CD8-positive, alpha-beta memory T cell (primary cell): ENCODE measurements at regions not wholly inside any gene's neighbourhood (a gene's known extent, or its start where the extent isn't known, plus 50 kb on each side); places are given as distances from the start of the nearest gene placed in this dataset.
"Not testable (repeated sequence)": the region's sequence is repeated elsewhere in the genome, so short reads cannot be mapped to it uniquely, and the experiment has no call there.

Source experiments
- CTCF ChIA-PET: fragments of 350-600 bp; sonication (Branson Sonifier 250); formaldehyde crosslinking; loops from one replicate; lab custom pipeline; 2021; ENCODE audit warnings: antibody characterized with exemption; lab: Charles Lee
- POLR2A ChIA-PET: fragments of 350-600 bp; sonication (Branson Sonifier 250); formaldehyde crosslinking; loops from one replicate; lab custom pipeline; 2021; ENCODE audit warnings: antibody characterized with exemption; lab: Charles Lee
- DNase-seq, 5 donors: peaks; one replicate each; pipeline versions ENCODE4 v3.0.0 to v3.0.0-alpha.2; 2020 to 2022; ENCODE audit warnings: mixed read lengths in 1 of 5
- H3K27ac ChIP-seq: one replicate; pipeline ENCODE4 v1.7.0; 2013; ENCODE audit warnings: low read depth, mild to moderate bottlenecking, low read length, moderate library complexity
- H3K27me3 ChIP-seq: 2 replicates; pipeline ENCODE4 v1.7.0; 2013; ENCODE audit warnings: low read length, mild to moderate bottlenecking; ENCODE audit not compliant: insufficient read depth, poor library complexity, severe bottlenecking
- H3K36me3 ChIP-seq: 2 replicates; pipeline ENCODE4 v1.7.0; 2013; ENCODE audit warnings: mild to moderate bottlenecking, low read length, moderate library complexity; ENCODE audit not compliant: insufficient read depth
- H3K4me1 ChIP-seq: 2 replicates; pipeline ENCODE4 v1.7.0; 2013; ENCODE audit warnings: mild to moderate bottlenecking, low read length, moderate library complexity; ENCODE audit not compliant: insufficient read depth
- H3K4me3 ChIP-seq: 2 replicates; pipeline ENCODE4 v1.7.0; 2013; ENCODE audit warnings: mild to moderate bottlenecking, low read length
- H3K9me3 ChIP-seq: 2 replicates; pipeline ENCODE4 v1.7.0; 2013; ENCODE audit warnings: mild to moderate bottlenecking, low read length
- H3K27ac Mint-ChIP-seq, 8 donors: one replicate each; pipeline ENCODE4 v1.8.0; 2020 to 2021; ENCODE audit warnings: mixed read lengths in 8 of 8, mild to moderate bottlenecking in 6 of 8, inconsistent platforms in 3 of 8, moderate library complexity in 3 of 8
- H3K27me3 Mint-ChIP-seq, 2 donors: one replicate each; pipeline ENCODE4 v1.8.0; 2020 to 2021; ENCODE audit warnings: mixed read lengths in 2 of 2, mild to moderate bottlenecking in 1 of 2, moderate library complexity in 1 of 2
- H3K36me3 Mint-ChIP-seq, 3 donors: one replicate each; pipeline ENCODE4 v1.8.0; 2020 to 2021; ENCODE audit warnings: mixed read lengths in 3 of 3, inconsistent platforms in 1 of 3, mild to moderate bottlenecking in 1 of 3
- H3K4me1 Mint-ChIP-seq, 3 donors: one replicate each; pipeline ENCODE4 v1.8.0; 2020 to 2021; ENCODE audit warnings: mixed read lengths in 3 of 3, inconsistent platforms in 1 of 3, mild to moderate bottlenecking in 1 of 3
- H3K4me3 Mint-ChIP-seq, 7 donors: one replicate each; pipeline ENCODE4 v1.8.0; 2020 to 2021; ENCODE audit warnings: mixed read lengths in 7 of 7, mild to moderate bottlenecking in 6 of 7, moderate library complexity in 4 of 7, inconsistent platforms in 2 of 7
- H3K9me3 Mint-ChIP-seq, 5 donors: one replicate each; pipeline ENCODE4 v1.8.0; 2020 to 2022; ENCODE audit warnings: mixed read lengths in 5 of 5, mild to moderate bottlenecking in 3 of 5, moderate library complexity in 2 of 5, inconsistent platforms in 1 of 5

- Histone ChIP-seq H3K4me3 (no peak overlapping the region), H3K36me3 (no peaks in the 10 kb centered on the region), H3K27me3 (no peaks in the 10 kb centered on the region), H3K27ac (no peak overlapping the region), H3K9me3 (no peaks in the 10 kb centered on the region), H3K4me1 (peaks cover 16% of the 10 kb centered on the region)
- Mint-ChIP-seq H3K36me3 (peaks cover 0 to 3% (median 0%) of the 10 kb centered on the region in 3 donors), H3K4me1 (peaks cover 21 to 30% (median 25%) of the 10 kb centered on the region in 3 donors), H3K27me3 (peaks cover 0 to 2% of the 10 kb centered on the region in 2 donors), H3K27ac (peak overlapping the region; percentile 21 to 96 (median 92)), H3K4me3 (peak overlapping the region in 1 of 7 donors; percentile 75), H3K9me3 (no peaks in the 10 kb centered on the region)
- ChIA-PET POLR2A (no interaction called here), CTCF (interaction anchor here (0.6 kb wide), 1 partner anchor 24 kb away, joined by 3 read pairs; no protein-coding TSS in a partner anchor)
- DNase-seq: no peak
These were observed 114.2 kb downstream of the RTP5 start for GRCh38 chr2:241983571-241984270.

- ChIA-PET POLR2A (no interaction called here), CTCF (interaction anchor here (0.6 to 1.8 kb wide), 2 partner anchors 24 to 33 kb away, joined by 3 to 5 read pairs; no protein-coding TSS in a partner anchor)
- Histone ChIP-seq H3K27me3 (no peaks in the 10 kb centered on the region), H3K27ac (no peak overlapping the region), H3K9me3 (no peaks in the 10 kb centered on the region), H3K4me1 (peaks cover 16% of the 10 kb centered on the region), H3K4me3 (no peak overlapping the region), H3K36me3 (no peaks in the 10 kb centered on the region)
- Mint-ChIP-seq H3K9me3 (no peaks in the 10 kb centered on the region), H3K4me1 (peaks cover 21 to 30% (median 25%) of the 10 kb centered on the region in 3 donors), H3K27ac (peak overlapping the region; percentile 84 to 96 (median 92)), H3K4me3 (peak overlapping the region in 1 of 7 donors; percentile 75), H3K27me3 (peaks cover 0 to 2% of the 10 kb centered on the region in 2 donors), H3K36me3 (peaks cover 0 to 3% (median 0%) of the 10 kb centered on the region in 3 donors)
- DNase-seq: no peak
These were observed 114.7 kb downstream of the RTP5 start for GRCh38 chr2:241984271-241984655.

GRCh38 chr2:241984658-241985057 lies 115.1 kb downstream of the RTP5 start:
- ChIA-PET POLR2A (interaction anchor here (0.6 kb wide), 1 partner anchor 20 kb away, joined by 4 read pairs; no protein-coding TSS in a partner anchor), CTCF (interaction anchor here (0.6 to 1.8 kb wide), 2 partner anchors 25 to 34 kb away, joined by 3 to 5 read pairs; no protein-coding TSS in a partner anchor)
- Histone ChIP-seq H3K4me3 (no peak overlapping the region), H3K4me1 (peaks cover 16% of the 10 kb centered on the region), H3K36me3 (no peaks in the 10 kb centered on the region), H3K27ac (no peak overlapping the region), H3K27me3 (no peaks in the 10 kb centered on the region), H3K9me3 (no peaks in the 10 kb centered on the region)
- Mint-ChIP-seq H3K9me3 (no peaks in the 10 kb centered on the region), H3K4me1 (peaks cover 21 to 30% (median 25%) of the 10 kb centered on the region in 3 donors), H3K27ac (peak overlapping the region; percentile 84 to 96 (median 92)), H3K36me3 (peaks cover 0 to 3% (median 0%) of the 10 kb centered on the region in 3 donors), H3K27me3 (peaks cover 0 to 2% of the 10 kb centered on the region in 2 donors), H3K4me3 (peak overlapping the region in 3 of 7 donors; percentile 4 to 27 (median 23))
- no peak for DNase-seq

- peak; percentile 51 to 89 (median 72) for DNase-seq
- H3K36me3 Mint-ChIP-seq: not testable (repeated sequence)
These were observed 115.8 kb downstream of the RTP5 start for GRCh38 chr2:241985161-241985985.

GRCh38 chr2:241985986-241986329 lies 116.4 kb downstream of the RTP5 start:
- no peak for DNase-seq
- Histone ChIP-seq H3K27ac (no peak overlapping the region), H3K4me1 (peaks cover 16% of the 10 kb centered on the region), H3K36me3 (no peaks in the 10 kb centered on the region), H3K27me3 (no peaks in the 10 kb centered on the region), H3K4me3 (peak overlapping the region; percentile 20), H3K9me3 (no peaks in the 10 kb centered on the region)
- Mint-ChIP-seq H3K27me3 (peaks cover 0 to 2% of the 10 kb centered on the region in 2 donors), H3K36me3 (no peaks in the 10 kb centered on the region), H3K27ac (peak overlapping the region; percentile 55 to 98 (median 90)), H3K4me1 (peaks cover 21 to 30% (median 25%) of the 10 kb centered on the region in 3 donors), H3K9me3 (no peaks in the 10 kb centered on the region), H3K4me3 (peak overlapping the region in 4 of 7 donors; percentile 5 to 55 (median 25))
- ChIA-PET POLR2A (no interaction called here), CTCF (interaction anchor here (1.0 to 1.8 kb wide), 2 partner anchors 35 to 118 kb away, joined by 3 to 5 read pairs; no protein-coding TSS in a partner anchor)

More at GRCh38 chr2:241985161-241985985, 115.8 kb downstream of the RTP5 start:
- peak overlapping the region; percentile 20 for H3K4me3 ChIP-seq
- not testable (repeated sequence) for H3K27me3 Mint-ChIP-seq, H3K27ac ChIP-seq, H3K36me3 ChIP-seq, H3K9me3 Mint-ChIP-seq, H3K9me3 ChIP-seq, H3K27me3 ChIP-seq
- ChIA-PET CTCF (interaction anchor here (1.0 to 1.8 kb wide), 2 partner anchors 34 to 117 kb away, joined by 3 to 5 read pairs; no protein-coding TSS in a partner anchor), POLR2A (interaction anchor here (0.6 kb wide), 1 partner anchor 21 kb away, joined by 4 read pairs; no protein-coding TSS in a partner anchor)
- H3K4me1 ChIP-seq: peaks cover 16% of the 10 kb centered on the region
- Mint-ChIP-seq H3K4me1 (peaks cover 21 to 30% (median 25%) of the 10 kb centered on the region in 3 donors), H3K27ac (peak overlapping the region; percentile 84 to 98 (median 92)), H3K4me3 (peak overlapping the region; percentile 5 to 71 (median 27))

- H3K27me3 ChIP-seq: no peaks in the 10 kb centered on the region
- H3K4me1 ChIP-seq: peaks cover 16% of the 10 kb centered on the region
- DNase-seq: no peak
- Mint-ChIP-seq H3K4me3 (no peak overlapping the region), H3K36me3 (no peaks in the 10 kb centered on the region), H3K27me3 (peaks cover 0 to 2% of the 10 kb centered on the region in 2 donors), H3K9me3 (no peaks in the 10 kb centered on the region), H3K4me1 (peaks cover 21 to 30% (median 25%) of the 10 kb centered on the region in 3 donors), H3K27ac (peak overlapping the region in 2 of 8 donors; percentile 33 to 47)
- ChIA-PET POLR2A (no interaction called here), CTCF (no interaction called here)
- H3K27ac ChIP-seq: no peak overlapping the region
- no peak overlapping the region for H3K4me3 ChIP-seq
- H3K36me3 ChIP-seq: no peaks in the 10 kb centered on the region
- no peaks in the 10 kb centered on the region for H3K9me3 ChIP-seq
These were observed 117.5 kb downstream of the RTP5 start for GRCh38 chr2:241986836-241987641.

- H3K4me3 Mint-ChIP-seq: no peak overlapping the region
- POLR2A ChIA-PET: no interaction called here
- CTCF ChIA-PET: no interaction called here
- H3K4me1 Mint-ChIP-seq: peaks cover 21 to 30% (median 25%) of the 10 kb centered on the region in 3 donors
- DNase-seq: no peak
- Histone ChIP-seq H3K4me1 (peaks cover 16% of the 10 kb centered on the region), H3K27ac (no peak overlapping the region), H3K4me3 (no peak overlapping the region), H3K9me3 (no peaks in the 10 kb centered on the region), H3K27me3 (no peaks in the 10 kb centered on the region), H3K36me3 (no peaks in the 10 kb centered on the region)
- H3K36me3 Mint-ChIP-seq: no peaks in the 10 kb centered on the region
- H3K27me3 Mint-ChIP-seq: peaks cover 0 to 2% of the 10 kb centered on the region in 2 donors
- H3K27ac Mint-ChIP-seq: peak overlapping the region in 1 of 8 donors; percentile 6
- H3K9me3 Mint-ChIP-seq: no peaks in the 10 kb centered on the region
These were observed 118.2 kb downstream of the RTP5 start for GRCh38 chr2:241987726-241988125.
